HPDE6-E6E7 (cell line): ENCODE measurements at regions not wholly inside any gene's neighbourhood (a gene's known extent, or its start where the extent isn't known, plus 50 kb on each side); places are given as distances from the start of the nearest gene placed in this dataset.

Experiments
- DNase-seq: peaks from one replicate; pipeline ENCODE4 v3.0.0; 2011; ENCODE audit warnings: missing footprints; ENCODE audit errors: extremely low spot score

GRCh38 chr2:211228559-211228958 is 672.2 kb downstream of the CPS1 start:
- DNase-seq = no peak

DNA sequence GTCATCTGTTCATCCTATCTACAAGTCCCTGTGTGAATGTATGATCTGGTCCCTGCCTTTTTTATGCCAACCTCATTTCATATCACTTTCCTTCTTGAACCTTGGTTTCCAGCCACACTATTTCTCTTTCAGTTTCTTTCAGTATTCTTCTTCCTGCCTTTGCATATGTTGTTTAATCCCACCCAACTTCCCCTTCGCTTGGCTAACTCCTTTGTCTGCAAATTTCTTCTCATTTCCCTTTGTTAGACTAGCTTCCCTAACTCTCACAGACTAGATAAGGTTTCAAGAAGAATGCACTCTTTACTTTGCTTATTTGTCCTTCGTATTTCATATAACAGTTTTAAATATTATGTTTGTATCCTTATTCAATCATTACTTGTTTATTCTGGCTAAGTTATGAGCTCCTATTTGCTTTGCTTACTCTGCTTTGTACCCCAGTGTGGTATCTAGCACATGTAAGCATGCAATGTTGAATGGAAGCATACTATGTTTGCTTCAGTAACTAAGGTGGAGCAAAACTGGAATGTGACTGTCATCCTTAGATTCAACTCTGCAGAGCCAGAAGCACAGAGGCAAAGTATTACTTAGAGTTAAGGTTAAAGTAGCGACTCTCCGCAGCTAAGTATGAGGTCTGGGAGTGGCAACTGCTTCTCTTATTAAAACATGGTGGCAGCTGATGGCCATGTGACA is 681.3 kb downstream of the CPS1 start:
- DNase-seq = no peak

- DNase-seq = no peak
Observed at GRCh38 chr2:211241891-211242290, 685.5 kb downstream of the CPS1 start.

- DNase-seq = no peak
Observed at GRCh38 chr2:211247751-211248150, 691.4 kb downstream of the CPS1 start.

DNA sequence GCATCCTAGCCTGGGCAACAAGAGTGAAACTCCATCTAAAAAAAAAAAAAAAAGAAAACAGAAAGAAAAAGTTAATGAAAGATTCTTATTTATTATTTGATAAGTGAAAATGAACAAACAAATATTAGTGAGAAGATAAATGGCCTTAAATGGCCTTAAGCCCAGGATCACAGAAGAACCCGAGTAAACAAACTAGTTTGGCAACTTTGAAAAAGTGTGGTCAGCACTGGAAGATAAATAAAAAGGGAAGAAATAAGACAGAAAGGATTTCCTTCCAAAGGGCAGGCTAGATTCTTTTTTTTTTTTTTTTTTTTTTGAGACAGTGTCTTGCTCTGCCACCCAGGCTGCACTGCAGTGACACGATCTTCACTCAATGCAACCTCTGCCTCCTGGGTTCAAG is 692.4 kb downstream of the CPS1 start:
- DNase-seq = peak; percentile 28

DNA sequence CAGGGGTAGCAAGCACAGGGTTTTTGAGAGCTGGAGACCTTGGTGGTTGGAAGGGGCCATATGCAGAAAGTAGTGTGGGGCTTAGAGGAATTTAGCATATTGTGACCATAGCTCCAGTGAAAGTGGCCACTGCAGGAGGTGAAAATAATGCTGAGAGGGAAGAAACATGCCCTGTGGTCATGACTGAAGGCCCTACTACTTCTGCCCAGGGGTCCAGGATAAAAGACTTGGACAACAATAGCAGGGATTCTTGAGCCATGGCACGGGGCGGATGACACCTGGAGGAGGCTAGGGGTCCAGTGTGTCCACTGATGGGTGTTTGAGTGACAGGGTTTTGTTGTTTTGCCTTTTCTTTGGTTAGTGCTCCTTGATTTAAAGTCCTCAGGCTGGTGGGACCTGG is 694.6 kb downstream of the CPS1 start:
- no peak for DNase-seq

GRCh38 chr2:211258646-211259335 is 702.4 kb downstream of the CPS1 start:
- DNase-seq = no peak

DNA sequence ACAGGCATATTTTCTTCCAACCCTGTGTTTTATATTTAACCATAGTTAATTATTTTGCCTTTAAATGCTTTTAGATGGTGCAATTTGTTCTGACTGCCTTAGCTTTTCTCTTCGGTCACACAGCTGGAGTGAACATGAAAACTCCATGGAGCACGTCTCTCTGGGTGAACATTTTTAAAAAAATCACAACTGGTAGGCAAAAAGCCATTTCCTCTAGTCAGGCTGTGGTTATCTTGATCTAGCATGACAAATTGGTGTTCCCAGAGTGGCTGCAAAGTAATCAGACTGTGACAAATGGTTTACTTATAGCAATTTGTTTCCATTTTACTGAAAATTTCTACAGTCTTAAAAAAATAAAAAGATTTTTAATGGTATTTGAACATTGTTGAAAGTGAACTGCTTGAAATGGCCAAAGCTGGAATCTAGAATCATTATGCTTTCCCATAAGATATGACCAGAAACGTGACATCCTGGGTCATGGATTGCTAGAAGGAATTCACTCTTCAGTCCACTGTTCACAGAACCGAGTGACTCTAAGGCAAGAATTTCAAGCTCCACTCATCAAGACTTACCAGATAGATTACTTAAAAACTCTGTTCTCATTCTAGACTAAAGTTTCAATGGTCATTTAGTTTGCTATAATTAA is 703.6 kb downstream of the CPS1 start:
- no peak for DNase-seq

GRCh38 chr2:211270257-211270656 is 713.9 kb downstream of the CPS1 start:
- DNase-seq = no peak

GRCh38 chr2:211281430-211282073 is 725.2 kb downstream of the CPS1 start:
- DNase-seq = no peak

- DNase-seq = no peak
Observed at GRCh38 chr2:211302676-211303075, 746.3 kb downstream of the CPS1 start.

GRCh38 chr2:211306929-211307328 is 750.5 kb downstream of the CPS1 start:
- DNase-seq = no peak
